ENCODE measurements at regions not wholly inside any gene's neighbourhood (a gene's known extent, or its start where the extent isn't known, plus 50 kb on each side); places are given as distances from the start of the nearest gene placed in this dataset.

GRCh38 chr11:19571906-19572305 lies 140.7 kb upstream of the NAV2 start:
- ATAC-seq: no peak
- H3K27me3 ChIP-seq: no peaks in the 10 kb centered on the region
- H3K9me3 ChIP-seq: no peaks in the 10 kb centered on the region
- H3K4me3 ChIP-seq: no peak overlapping the region
- no peaks in the 10 kb centered on the region for H3K36me3 ChIP-seq
- peaks cover 0 to 52% (median 3%) of the 10 kb centered on the region in 3 donors for H3K4me1 ChIP-seq
- H3K27ac ChIP-seq: no peak overlapping the region
- TF ChIP-seq, protein P1, sequence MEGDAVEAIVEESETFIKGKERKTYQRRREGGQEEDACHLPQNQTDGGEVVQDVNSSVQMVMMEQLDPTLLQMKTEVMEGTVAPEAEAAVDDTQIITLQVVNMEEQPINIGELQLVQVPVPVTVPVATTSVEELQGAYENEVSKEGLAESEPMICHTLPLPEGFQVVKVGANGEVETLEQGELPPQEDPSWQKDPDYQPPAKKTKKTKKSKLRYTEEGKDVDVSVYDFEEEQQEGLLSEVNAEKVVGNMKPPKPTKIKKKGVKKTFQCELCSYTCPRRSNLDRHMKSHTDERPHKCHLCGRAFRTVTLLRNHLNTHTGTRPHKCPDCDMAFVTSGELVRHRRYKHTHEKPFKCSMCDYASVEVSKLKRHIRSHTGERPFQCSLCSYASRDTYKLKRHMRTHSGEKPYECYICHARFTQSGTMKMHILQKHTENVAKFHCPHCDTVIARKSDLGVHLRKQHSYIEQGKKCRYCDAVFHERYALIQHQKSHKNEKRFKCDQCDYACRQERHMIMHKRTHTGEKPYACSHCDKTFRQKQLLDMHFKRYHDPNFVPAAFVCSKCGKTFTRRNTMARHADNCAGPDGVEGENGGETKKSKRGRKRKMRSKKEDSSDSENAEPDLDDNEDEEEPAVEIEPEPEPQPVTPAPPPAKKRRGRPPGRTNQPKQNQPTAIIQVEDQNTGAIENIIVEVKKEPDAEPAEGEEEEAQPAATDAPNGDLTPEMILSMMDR (IDR thresholded peaks at IDR 0.05): no peak
- TF ChIP-seq EP300 (IDR thresholded peaks at IDR 0.05): no peak
- WGBS, 2 donors (ENCODE audit: low coverage in 1 of 2): no CpG with 5 or more reads among the region's 4 CpGs

DNA sequence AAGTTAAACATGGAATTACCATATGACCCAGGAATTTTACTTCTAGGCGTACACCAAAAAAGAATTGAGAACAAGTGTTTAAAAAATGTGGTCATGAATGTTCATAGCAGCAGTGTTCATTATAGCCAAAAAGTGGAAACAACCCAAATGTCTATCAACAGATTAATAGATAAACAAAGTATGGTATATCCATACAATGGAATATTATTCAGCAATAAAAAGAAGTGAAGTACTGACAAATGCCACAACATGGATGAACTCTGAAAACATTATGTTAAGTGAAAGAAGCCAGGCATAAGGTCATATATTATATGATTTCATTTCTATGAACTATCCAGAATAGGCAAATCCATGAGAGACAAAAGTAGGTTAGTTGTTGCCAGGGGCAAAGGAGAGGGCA lies 141.7 kb upstream of the NAV2 start:
- Histone ChIP-seq H3K27me3 (no peaks in the 10 kb centered on the region), H3K4me1 (peaks cover 0 to 52% (median 0%) of the 10 kb centered on the region in 3 donors), H3K9me3 (no peaks in the 10 kb centered on the region), H3K27ac (no peak overlapping the region), H3K36me3 (no peaks in the 10 kb centered on the region), H3K4me3 (no peak overlapping the region)
- no peak for ATAC-seq
- TF ChIP-seq POLR2A (IDR thresholded peaks at IDR 0.05) (no peak), POLR2AphosphoS5 (IDR thresholded peaks at IDR 0.05) (no peak), EP300 (IDR thresholded peaks at IDR 0.05) (no peak)
- TF ChIP-seq, protein P1 (IDR thresholded peaks at IDR 0.05): no peak
- 93 to 100% methylated on average over 1 of the region's 1 CpG for WGBS, 2 donors (ENCODE audit: low coverage in 1 of 2)

- Histone ChIP-seq H3K4me1 (peaks cover 0 to 46% (median 4%) of the 10 kb centered on the region in 3 donors), H3K27ac (peak overlapping the region in 1 of 4 donors; percentile 85), H3K9me3 (no peaks in the 10 kb centered on the region), H3K36me3 (no peaks in the 10 kb centered on the region), H3K27me3 (no peaks in the 10 kb centered on the region), H3K4me3 (no peak overlapping the region)
- no peak for ATAC-seq
- 100% methylated on average over 1 of the region's 3 CpGs; no CpG with 5 or more reads in 1 of the 2 donors for WGBS, 2 donors (ENCODE audit: low coverage in 1 of 2)
- no peak for TF ChIP-seq POLR2AphosphoS5 (IDR thresholded peaks at IDR 0.05)
- TF ChIP-seq, protein P1 (IDR thresholded peaks at IDR 0.05): no peak
- no peak for TF ChIP-seq EP300 (IDR thresholded peaks at IDR 0.05)
- no peak for TF ChIP-seq POLR2A (IDR thresholded peaks at IDR 0.05)
Measured at GRCh38 chr11:19567996-19568395, 144.6 kb upstream of the NAV2 start.

GRCh38 chr11:19566583-19567379 lies 145.9 kb upstream of the NAV2 start:
- WGBS, 2 donors (ENCODE audit: low coverage in 1 of 2): 20 to 52% methylated on average over 2 to 5 of the region's 5 CpGs
- H3K27ac ChIP-seq: peak overlapping the region in 3 of 4 donors; percentile 42 to 85 (median 50)
- no peaks in the 10 kb centered on the region for H3K36me3 ChIP-seq
- no peak overlapping the region for H3K4me3 ChIP-seq
- no peaks in the 10 kb centered on the region for H3K27me3 ChIP-seq
- H3K9me3 ChIP-seq: no peaks in the 10 kb centered on the region
- ATAC-seq: no peak
- TF ChIP-seq, protein P1 (IDR thresholded peaks at IDR 0.05): no peak
- TF ChIP-seq EP300 (IDR thresholded peaks at IDR 0.05): no peak
- no peak for TF ChIP-seq POLR2AphosphoS5 (IDR thresholded peaks at IDR 0.05)
- TF ChIP-seq POLR2A (IDR thresholded peaks at IDR 0.05): no peak
- H3K4me1 ChIP-seq: peaks cover 0 to 46% (median 4%) of the 10 kb centered on the region in 3 donors

- H3K4me3 ChIP-seq: no peak overlapping the region
- TF ChIP-seq POLR2AphosphoS5 (IDR thresholded peaks at IDR 0.05) (no peak), EP300 (IDR thresholded peaks at IDR 0.05) (no peak), POLR2A (IDR thresholded peaks at IDR 0.05) (no peak)
- 87 to 92% methylated on average over 6 of the region's 7 CpGs for WGBS, 2 donors (ENCODE audit: low coverage in 1 of 2)
- peak overlapping the region in 2 of 4 donors; percentile 85 to 89 for H3K27ac ChIP-seq
- H3K36me3 ChIP-seq: no peaks in the 10 kb centered on the region
- peaks cover 0 to 46% (median 4%) of the 10 kb centered on the region in 3 donors for H3K4me1 ChIP-seq
- H3K27me3 ChIP-seq: no peaks in the 10 kb centered on the region
- ATAC-seq: no peak
- H3K9me3 ChIP-seq: no peaks in the 10 kb centered on the region
Measured at GRCh38 chr11:19565639-19566038, 147.0 kb upstream of the NAV2 start.

Data from gastroesophageal sphincter (tissue), 4 donors.